HCT116 (cell line): ENCODE measurements at regions not wholly inside any gene's neighbourhood (a gene's known extent, or its start where the extent isn't known, plus 50 kb on each side); places are given as distances from the start of the nearest gene placed in this dataset.

Source experiments
- EZH2 ChIP-seq: fragments of 200-600 bp; sonication (generic); IDR thresholded peaks from 2 replicates; pipeline ENCODE4 v1.6.1; 2017; ENCODE audit warnings: antibody characterized with exemption, mixed run types
- EZH2phosphoT487 ChIP-seq: fragments of 200-600 bp; IDR thresholded peaks from 2 replicates; pipeline ENCODE4 v1.6.1; 2018; ENCODE audit warnings: antibody characterized with exemption, borderline replicate concordance
- POLR2A ChIP-seq: IDR thresholded peaks from 2 replicates; pipeline ENCODE4 v1.7.0; 2011; ENCODE audit warnings: borderline replicate concordance; ENCODE audit not compliant: insufficient read depth, insufficient read length; ENCODE audit errors: extremely low read depth
- TF ChIP-seq, protein P1 (sequence below): IDR thresholded peaks from 2 replicates; pipeline ENCODE4 v1.6.1; 2012

DNA sequence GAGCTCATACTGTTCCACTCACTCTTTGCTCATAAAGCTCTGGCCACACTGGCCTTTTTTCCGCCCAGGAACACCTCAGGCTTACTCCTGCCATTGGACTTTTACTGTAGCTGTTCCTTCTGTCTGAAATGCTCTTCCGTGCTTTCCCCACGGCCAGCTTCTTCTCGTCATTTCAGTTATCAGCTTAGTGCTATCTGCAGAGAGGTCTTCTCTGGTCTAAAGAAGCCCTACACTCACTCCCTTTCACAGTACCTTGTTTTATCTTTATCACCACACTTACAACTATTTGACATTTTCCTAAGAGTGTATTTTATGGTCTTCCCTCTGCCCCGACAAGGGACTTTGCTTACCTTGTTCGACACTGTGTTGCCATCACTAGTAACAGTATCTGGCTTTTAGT, 388.1 kb upstream of the SPRED2 start:
- TF ChIP-seq POLR2A, result no peak
- no peak for TF ChIP-seq EZH2
- no peak for TF ChIP-seq EZH2phosphoT487
- TF ChIP-seq, protein P1, sequence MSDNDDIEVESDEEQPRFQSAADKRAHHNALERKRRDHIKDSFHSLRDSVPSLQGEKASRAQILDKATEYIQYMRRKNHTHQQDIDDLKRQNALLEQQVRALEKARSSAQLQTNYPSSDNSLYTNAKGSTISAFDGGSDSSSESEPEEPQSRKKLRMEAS, result no peak
